ENCODE measurements at regions not wholly inside any gene's neighbourhood (a gene's known extent, or its start where the extent isn't known, plus 50 kb on each side); places are given as distances from the start of the nearest gene placed in this dataset.
"Not testable (repeated sequence)": the region's sequence is repeated elsewhere in the genome, so short reads cannot be mapped to it uniquely, and the experiment has no call there.

DNA sequence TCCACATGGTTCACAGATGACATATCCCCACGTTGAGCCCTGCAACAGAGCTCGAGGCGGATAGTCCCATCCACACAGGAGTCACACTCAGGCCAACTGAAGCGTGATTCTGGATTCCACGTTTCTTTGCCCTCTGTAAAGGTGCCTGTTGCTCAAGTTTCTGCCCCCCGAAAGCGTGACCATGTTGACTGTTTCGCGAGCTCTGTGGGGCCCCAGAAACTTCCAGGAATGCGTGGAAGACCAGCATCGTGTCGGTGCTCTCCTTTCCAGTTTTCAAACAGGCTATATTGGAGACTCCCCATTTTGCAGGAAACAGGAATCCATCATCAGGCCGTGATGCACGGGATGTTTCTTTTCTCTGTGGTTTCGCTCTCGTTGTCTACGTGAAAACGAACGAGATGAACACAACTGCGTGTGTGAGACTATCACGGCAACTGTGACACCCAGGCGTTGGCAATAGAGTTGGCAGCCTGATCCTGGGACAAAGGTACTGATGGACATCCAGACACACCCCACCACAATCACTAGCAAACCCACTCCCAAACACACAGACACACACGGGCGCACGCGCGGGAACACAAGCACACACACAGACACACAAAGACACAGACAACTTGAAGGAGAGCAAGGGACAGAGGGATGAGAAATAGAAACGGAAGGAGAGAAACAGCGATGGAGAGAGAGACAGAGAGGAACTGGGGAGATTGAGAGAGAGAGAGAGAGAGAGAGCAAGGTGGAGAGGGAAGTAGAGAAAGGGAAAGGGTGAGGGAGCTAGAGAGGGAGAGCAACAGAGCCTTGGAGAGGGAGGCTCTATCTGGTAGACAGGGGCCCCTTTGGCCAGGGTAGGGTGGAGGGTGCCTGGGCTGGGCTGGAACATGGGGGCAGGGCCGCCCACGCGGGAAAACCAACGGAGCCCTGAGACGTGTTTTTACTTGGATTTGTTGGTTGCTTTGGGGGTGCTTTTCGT, 1609.3 kb downstream of the SPATA31A7 start:
- peak; percentile 20 for DNase-seq (ENCODE audit: low spot score)

DNA sequence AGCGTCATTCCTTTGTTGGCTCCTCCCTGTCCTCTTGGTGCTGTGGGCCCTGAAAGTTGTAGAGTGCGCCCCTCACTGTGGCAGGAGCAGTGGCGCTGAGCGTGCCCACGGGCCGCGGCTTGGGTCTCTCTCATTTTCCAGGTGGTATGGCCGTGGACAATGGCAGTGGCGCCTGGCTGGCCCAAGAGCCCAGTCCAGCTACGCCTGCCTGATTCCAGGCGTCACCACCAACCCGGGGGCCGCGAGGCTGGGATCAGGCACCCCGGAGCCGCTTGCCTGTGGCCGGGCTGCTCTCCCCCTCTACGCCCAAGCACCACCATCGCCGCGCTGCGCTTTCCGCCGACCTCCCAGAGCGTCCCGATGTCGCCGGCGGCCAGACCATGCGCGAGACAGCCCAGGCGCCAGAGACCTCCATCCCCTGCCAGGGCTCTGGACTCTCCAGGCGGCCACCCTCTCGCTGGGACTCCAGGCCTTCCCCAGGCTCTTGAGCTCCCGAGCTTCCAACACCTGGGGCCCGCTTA, 1610.1 kb downstream of the SPATA31A7 start:
- peak; percentile 5 for DNase-seq (ENCODE audit: low spot score)

DNA sequence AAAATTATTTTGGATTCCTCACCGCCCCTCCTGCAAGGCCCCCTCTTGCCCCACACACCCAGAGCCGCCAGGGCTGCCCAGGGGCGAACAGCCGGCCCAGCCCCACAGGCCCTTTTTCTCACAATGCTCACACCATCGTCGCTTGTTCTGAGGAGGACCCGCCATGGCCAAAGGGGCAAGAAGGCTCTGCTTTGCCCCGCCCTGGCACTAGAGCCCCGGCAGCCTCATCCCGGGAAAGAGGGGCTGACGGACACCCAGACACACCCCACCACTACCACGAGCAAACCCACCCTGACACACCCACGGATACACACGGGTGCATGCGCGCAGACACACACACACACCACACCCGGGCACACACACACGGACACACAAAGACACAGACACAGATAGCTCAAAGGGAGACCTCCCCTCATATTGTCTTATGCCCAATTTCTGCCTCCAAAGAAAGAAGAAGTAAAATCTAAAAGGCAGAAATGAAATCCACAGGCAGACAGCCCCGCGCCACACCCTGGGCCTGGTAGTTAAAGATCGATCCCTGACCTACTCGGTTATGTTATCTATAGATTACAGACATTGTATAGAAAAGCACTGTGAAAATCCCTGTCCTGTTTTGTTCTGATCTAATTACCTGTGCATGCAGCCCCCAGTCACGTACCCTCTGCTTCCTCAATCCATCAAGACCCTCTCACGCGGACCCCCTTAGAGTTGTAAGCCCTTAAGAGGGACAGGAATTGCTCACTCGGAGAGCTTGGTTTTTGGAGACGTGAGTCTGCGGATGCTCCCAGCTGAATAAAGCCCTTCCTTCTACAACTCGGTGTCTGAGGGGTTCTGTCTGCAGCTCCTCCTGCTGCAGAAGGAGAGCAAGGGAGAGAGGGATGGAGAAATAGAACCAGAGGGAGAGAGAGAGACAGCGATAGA, 1610.9 kb downstream of the SPATA31A7 start:
- peak; percentile 29 for DNase-seq (ENCODE audit: low spot score)

DNA sequence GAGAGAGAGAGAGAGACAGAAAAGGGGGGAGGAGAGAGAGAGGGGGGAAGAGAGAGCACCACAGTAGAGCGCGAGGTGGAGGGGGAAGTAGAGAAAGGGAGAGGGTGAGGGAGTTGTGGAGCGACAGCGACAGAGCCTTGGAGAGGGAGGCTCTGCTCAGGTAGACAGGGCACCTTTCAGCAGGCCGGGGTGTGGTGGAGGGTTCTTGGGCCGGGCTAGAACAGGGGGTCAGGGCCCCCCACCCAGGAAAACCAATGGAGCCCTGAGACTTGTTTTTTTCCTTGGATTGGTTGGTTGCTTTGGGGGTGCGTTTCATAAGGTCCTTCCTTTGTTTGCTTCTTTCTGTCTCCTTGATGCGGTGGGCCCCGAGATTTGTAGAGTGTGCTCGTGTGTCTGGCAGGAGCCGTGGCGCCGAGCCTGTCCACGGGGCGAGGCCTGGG, 1611.6 kb downstream of the SPATA31A7 start:
- DNase-seq (ENCODE audit: low spot score) = peak; percentile 38

DNA sequence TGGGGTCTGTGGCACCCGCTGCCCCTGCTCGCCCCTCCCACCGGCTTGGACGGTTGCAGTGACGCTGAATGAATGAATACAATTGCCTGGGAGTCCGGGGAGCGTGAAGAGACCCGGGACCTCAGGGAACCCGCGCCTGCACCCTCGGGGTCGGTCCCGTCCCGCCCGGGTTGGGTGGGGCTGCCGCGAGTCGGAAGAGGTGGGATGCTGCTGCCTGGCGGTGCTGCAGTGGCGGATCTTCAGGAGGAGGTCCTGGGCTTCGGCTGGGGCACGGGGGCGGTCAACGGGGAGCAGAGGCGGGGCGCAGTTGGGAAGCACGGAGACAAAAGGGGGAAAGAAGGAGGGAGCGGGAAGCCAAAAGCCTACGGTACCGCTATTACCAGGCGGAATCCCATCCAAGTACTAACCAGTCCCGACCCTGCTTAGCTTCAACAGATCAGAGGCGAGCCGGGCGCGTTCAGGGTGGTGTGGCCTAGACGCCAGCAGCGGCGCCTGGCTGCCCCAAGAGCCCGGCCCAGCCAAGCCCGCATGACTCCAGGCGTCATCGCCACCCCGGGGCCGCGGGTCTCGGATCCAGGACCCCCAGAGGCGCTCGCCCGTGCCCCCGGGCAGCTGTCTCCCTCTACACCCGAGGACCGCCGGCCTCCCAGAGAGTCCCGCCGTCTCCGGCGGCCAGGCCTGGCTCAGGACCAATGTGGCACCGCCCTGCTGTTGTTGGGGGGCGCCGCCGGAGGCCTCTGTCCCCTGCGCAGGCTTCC, 1612.3 kb downstream of the SPATA31A7 start:
- peak; percentile 31 for DNase-seq (ENCODE audit: low spot score)

DNA sequence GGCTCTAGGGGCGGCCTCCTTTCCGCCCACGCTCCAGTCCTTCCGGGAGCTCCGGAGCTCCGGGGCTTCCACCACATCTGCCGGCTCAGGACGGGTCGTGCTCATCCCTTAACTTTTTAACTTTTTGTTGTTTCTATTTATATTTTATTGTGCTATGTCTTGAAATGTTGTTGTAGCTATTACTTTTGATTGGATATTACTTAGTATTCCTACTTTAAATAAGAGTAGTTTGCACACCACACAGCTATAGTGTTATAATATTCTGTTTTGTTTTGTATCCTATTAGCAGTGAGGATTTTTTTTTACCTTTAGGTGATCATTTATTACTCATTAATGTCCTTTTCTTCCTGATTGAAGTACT, 1612.9 kb downstream of the SPATA31A7 start:
- not testable (repeated sequence) for DNase-seq (ENCODE audit: low spot score)

DNA sequence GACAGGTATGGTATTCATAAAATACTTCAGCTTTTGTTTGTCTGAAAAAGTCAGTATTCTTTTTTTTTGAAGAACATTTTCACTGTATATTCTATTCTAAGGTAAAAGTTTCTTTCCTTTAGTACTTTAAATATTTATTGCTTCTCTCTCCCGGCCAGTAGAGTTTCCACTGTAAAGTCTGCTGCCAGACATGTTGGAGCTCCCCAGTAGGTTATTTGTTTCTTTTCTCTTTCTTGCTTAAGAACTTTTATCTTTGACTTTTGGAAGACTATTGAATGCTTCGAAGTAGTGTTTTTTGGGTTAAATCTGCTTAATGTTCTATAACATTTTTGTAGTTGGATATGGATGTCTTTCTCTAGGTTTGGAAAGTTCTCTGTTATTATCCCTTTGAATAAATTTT, 1613.3 kb downstream of the SPATA31A7 start:
- DNase-seq (ENCODE audit: low spot score) = peak; percentile 7

DNA sequence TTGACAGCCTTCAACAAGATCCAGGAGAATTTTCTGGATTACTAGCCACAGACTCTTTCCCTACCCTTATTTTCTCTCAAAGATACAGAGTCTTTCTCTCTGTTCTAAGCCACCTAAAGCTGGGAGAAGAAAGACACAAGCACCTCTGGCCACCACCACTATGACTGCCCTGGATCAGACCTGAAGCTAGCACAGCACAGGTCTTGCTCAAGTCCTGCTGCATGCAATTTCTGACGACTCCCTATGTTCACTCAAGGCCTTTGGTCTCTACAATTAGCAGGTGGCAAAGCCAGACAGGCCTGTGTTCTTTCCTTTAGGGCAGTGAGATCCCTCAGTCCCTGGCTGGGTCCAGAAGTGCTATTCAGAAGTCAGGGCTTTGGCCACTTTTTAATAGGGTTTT, 1614.5 kb downstream of the SPATA31A7 start:
- DNase-seq (ENCODE audit: low spot score) = not testable (repeated sequence)

DNA sequence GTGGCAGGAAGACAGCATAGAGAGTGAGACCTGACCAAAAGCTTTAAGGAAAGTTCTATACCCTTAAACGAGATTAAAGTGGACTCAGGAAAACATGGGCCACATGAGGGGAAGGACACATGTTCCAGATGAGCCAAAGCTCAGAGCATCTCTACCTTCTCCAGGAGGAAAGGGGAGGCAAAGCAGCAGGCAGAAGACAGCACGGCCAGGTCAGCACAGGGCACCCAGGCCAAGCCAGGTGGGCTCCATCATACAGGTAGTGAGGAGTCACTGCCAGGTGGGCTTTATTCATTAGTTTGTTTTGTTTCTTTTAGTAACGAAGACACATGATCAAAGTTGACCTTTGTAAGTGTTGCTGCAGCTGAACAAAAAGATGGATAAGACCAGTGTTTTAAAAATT, 1617.6 kb downstream of the SPATA31A7 start:
- not testable (repeated sequence) for DNase-seq (ENCODE audit: low spot score)

DNA sequence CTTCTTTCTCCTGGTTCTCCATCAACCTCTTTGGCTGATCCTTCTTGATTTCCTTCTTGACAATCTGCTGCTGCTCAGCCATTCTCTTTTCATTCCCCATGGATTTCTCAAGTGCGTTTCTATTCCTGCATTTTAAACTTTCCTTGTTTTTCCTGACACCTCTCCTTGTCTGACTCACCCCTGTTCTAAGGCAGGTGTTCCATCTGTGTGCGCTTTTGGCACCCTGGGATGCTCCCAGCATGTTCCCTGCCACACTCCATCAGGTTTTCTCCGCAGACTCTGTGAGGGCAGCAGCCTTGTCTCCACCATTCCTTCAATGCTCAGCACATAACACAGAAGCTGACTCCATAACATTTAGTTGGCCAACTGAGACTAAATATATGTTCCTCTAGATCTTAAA, 1618.2 kb downstream of the SPATA31A7 start:
- peak; percentile 5 for DNase-seq (ENCODE audit: low spot score)

DNA sequence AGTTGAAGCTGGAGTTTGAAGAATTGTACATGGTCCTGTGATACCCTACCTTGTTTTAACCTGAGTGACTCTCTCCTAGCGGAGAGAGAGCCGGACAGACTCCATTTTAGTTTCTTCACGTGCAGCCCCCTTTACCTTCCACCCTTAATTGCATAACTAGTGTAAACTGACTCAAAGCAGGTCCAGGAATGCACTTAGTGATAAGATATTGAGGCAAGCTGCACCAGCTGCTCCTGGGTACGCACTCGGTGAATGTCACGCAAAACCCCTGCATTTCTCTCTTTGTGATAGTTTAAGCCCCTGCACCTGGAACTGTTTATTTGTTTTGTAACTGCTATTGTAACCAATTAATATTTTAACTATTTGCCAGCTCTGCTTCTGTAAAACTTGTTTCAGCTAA, 1620.5 kb downstream of the SPATA31A7 start:
- not testable (repeated sequence) for DNase-seq (ENCODE audit: low spot score)

DNA sequence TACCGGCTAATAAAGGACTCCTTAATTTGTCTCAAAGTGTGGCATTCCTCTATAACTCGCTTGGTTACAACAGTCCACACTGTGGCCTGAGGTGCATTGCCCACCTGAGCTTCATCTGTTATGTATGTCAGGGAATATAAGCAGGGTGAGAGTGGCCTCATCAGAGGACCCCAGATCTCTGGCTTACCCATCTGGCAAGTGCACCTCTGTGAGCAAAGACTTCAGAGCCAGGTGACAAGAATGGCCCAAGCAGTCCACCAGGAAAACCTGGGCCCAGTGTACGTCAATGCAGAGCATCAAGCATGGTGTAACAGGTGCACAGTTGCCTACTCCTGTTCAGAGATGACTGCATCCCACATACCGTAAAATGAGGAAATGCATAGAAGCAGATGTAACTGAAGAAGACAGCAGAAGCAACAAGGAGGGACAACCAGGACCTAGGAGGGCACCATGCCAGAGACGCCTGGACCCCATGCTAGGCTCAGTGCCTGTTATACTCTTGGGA, 1621.0 kb downstream of the SPATA31A7 start:
- not testable (repeated sequence) for DNase-seq (ENCODE audit: low spot score)

DNA sequence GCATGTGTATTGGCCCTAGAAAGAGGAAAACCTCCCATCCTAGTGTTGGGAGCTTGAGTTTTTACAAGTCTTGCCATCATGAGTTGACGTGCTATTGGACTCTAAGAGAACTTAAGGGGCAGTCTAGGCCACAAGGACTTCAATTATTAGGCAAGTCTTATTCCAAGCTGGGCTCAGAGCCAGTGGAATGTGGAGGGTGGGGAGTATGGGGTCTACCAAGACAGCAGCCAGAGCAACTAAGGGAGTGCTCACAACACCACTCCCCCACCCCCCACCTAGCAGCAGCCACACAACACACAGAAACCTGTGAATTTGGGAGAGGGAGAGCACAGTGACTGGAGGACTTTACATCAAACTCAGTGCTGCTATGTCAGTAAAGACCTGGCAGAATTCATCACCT, 1625.6 kb downstream of the SPATA31A7 start:
- not testable (repeated sequence) for DNase-seq (ENCODE audit: low spot score)

DNA sequence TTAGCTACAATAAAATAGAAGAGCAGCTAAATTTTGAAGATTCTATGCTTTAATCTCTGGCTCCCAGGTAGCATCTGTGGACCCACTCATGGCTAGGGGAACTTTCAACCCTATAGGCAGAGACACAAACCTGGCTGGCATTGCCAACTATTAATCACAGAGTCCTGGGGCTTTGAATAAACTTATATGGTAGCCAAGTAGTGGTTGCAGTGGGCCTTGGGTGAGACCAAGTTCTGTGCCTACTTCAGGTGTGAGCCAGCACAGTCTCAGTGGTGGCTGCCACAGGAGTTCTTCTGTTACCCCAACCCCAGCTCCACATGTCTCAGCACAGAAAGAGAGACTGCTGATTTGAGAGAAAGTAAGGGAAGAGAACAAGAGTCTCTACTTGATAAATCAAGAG, 1626.5 kb downstream of the SPATA31A7 start:
- DNase-seq (ENCODE audit: low spot score) = not testable (repeated sequence)

DNA sequence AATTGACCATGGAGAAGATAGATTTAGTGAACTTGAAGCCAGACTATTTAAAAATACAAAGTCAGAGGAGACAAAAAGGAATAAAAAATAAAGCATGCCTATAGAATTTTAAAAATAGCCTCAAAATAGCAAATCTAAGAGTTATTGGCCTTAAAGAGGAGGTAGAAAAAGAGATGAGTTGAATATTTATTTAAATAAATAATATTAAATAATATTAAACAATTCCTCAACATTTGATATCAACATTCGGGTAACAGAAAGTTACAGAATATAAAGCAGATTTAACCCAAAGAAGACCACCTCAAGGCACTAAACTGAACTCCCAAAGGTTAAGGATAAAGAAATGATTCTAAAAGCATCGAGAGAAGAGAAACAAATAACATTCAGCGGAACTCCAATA, 1627.4 kb downstream of the SPATA31A7 start:
- DNase-seq (ENCODE audit: low spot score) = not testable (repeated sequence)

DNA sequence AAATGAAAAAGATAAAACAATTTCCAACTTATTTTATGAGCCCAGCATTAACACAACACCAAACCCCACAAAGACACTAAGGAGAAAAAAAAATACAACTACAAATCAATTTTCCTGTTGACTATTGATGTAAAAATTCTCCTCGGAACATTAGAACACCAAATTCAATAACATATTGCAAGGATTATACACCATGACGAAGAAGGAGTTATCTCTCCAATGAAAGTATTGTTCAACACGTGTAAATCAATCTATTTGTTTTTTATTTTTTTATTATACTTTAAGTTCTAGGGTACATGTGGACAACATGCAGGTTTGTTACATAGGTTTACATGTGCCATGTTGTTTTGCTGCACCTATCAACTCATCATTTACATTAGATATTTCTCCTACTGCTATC, 1632.3 kb downstream of the SPATA31A7 start:
- DNase-seq (ENCODE audit: low spot score) = not testable (repeated sequence)

DNA sequence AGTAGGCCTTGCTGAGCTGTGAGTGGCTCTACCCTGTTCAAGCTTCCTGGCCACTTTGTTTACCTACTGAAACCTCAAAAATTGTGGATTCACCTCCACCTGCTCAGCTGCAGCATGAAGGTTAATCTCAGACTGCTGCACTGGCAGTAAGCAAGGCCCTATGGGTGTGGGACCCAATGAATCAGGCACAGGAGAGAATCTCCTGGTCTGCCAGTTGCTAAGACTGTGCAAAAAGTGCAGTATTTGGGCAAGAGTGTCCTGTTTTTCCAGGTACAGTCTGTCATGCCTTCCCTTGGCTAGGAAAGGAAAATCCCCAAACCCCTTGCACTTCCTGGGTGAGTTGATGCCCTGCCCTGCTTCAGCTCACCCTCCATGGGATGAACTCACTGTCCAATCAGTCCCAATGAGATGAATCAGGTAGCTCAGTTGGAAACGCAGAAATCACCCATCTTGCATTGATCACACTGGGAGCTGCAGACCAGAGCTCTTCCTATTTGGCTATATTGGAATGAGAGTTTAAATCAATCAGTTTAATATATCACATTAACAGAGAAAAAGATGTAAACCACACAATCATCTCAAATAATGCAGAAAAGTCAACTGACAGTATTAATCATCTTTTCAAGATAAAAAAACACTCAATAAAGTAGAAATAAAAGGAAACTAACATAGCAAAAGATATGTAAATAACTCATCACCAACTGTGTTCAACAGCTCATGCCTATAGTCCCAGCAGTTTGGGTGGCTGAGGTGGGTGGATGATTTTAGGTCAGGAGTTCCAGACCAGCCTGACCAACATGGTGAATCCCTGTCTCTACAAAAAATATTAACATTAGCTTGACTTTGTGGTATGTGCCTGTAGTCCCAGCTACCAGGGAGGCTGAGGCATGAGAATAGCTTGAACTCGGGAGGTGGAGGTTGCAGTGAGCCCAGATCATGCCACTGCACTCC, 1638.4 kb downstream of the SPATA31A7 start:
- DNase-seq (ENCODE audit: low spot score) = not testable (repeated sequence)

DNA sequence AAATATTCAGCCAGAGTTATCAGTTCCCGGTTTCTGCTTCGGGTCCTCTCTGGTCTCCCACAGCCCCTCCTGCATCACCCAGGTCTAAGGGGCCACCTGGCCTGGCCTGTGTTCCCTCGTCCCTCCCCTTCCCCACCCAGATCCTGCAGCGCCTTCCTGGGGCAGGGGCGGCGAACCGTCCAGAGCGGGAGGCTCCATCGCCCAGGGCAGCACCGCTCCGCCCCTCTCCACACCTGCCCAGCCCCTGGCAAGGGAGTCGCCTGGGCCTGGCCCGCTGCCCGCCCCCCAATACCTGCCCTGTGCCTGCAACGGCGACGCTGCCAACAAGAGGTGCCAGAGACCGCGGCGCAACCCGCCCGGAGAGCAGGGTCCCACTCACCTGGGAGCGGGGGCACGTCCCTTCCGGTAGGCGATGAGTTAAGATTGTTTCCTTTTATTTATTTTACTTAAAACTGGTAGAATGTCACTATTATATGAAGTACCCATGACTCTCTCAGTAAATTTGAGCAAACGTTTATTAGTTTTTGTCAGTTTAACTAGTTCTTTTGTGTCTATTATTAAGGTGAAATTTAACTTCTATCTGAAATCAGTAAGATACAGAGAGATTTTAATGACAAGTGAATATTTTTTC, 1641.1 kb downstream of the SPATA31A7 start:
- not testable (repeated sequence) for DNase-seq (ENCODE audit: low spot score)

DNA sequence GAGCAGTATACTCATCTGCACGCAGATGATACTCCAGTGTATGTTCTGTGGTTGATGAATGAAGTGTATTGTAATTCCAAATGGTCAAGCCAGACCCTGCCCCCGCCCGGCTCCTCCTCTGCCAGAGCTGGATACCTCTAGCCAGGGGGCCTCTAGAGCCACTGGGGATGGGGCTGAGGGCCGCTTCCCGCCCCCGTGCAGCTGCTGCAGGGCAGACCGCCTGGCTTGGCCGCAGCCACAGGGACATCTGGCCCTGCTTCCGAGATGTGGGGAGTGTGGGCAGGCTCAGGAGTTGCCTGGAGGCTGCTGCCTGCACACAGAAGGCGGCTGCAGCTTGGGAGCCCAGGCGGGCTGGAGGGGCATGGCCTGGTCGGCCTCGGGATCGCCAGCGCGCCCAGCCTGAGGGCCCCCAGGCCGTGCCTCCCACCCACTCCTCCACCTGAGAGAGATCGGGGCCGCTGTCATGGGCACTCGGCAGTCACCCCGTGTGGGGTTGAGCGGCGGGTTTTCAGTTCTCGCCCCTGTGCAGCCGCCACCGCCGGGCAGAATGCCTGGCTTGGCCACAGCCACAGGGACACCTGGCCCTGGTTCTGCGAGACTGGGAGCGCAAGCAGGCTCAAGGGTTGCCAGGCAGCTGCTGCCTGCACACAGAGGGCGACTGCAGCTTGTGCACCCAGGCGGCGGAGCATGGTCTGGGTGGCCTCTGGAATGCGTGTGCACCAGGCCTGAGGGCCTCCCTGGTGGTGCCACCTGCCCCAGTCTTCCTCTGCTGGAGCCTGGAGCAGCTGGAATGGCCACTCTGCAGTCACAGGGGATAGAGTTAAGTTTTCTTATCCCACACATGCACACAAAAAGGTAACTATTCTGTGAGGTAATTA, 1643.7 kb downstream of the SPATA31A7 start:
- not testable (repeated sequence) for DNase-seq (ENCODE audit: low spot score)

Measured in cerebellar cortex (tissue), 1 donor.